K562 (cell line): ENCODE measurements at regions not wholly inside any gene's neighbourhood (a gene's known extent, or its start where the extent isn't known, plus 50 kb on each side); places are given as distances from the start of the nearest gene placed in this dataset.

ENCODE experiments used
- ATAC-seq: fragments of 200-7000 bp; cut with Tn5 transposase; 3 replicates; pipeline ENCODE4 v1.9.1; 2020; ENCODE audit warnings: moderate library complexity
- BruUV-seq: library from RNA; stranded (reverse); fragments of 400-500 nt; replicated peaks from 2 replicates; lab custom pipeline; 2021; lab: Mats Ljungman, UMichigan
- CTCF ChIA-PET: fragments of 300-600 bp; formaldehyde crosslinking; extraction: SDS; loops from one replicate; lab custom pipeline; 2021; ENCODE audit warnings: low intra/inter-chr PET ratio; lab: Yijun Ruan, JAX
- POLR2A ChIA-PET: fragments of 300-600, 350-650 bp; sonication (Branson Sonifier 250); formaldehyde crosslinking; extraction: SDS; loops from one replicate; lab custom pipeline; 2021; ENCODE audit warnings: antibody characterized with exemption, inconsistent platforms; lab: Yijun Ruan, JAX
- DNase-seq, 4 experiments: peaks; one replicate each; pipeline versions ENCODE4 v3.0.0 to v3.0.0-alpha.2; 2011 to 2018; ENCODE audit warnings: low spot score in 3 of 4, mixed read lengths in 3 of 4; ENCODE audit errors: extremely low read depth in 1 of 4
- FAIRE-seq: peaks from 2 replicates; lab custom pipeline; 2011; peaks lifted over from hg19 to GRCh38; lab: Jason Lieb, UNC
- H2AFZ ChIP-seq: 2 replicates; pipeline ENCODE4 v1.6.0; 2011; ENCODE audit warnings: low read depth, low read length, control low read depth, inconsistent platforms
- H3K27ac ChIP-seq: fragments of 200-600 bp; 3 replicates; pipeline ENCODE4 v1.8.0; 2011; ENCODE audit warnings: low read depth, mild to moderate bottlenecking, control low read depth, inconsistent platforms, low read length, moderate library complexity, mixed read lengths; ENCODE audit errors: extremely low read depth
- H3K27me3 ChIP-seq, 2 experiments: fragments of 300-600 bp in 1 of 2; 2 replicates in 1 of 2; 3 replicates in 1 of 2; pipeline versions ENCODE4 v1.6.0 to v1.8.0; 2011; ENCODE audit warnings: inconsistent platforms in 2 of 2, low read length in 2 of 2, mild to moderate bottlenecking in 1 of 2, mixed read lengths in 1 of 2, moderate library complexity in 1 of 2; ENCODE audit not compliant: control insufficient read depth in 2 of 2, insufficient read depth in 2 of 2
- H3K36me3 ChIP-seq: fragments of 300-600 bp; 3 replicates; pipeline ENCODE4 v1.8.0; 2011; ENCODE audit warnings: mild to moderate bottlenecking, low read length, inconsistent platforms; ENCODE audit not compliant: control insufficient read depth, insufficient read depth
- H3K4me1 ChIP-seq, 2 experiments: fragments of 200-600 bp in 1 of 2; replicated peaks in 1 of 2; 2 replicates in 1 of 2; 3 replicates in 1 of 2; pipeline versions ENCODE4 v1.5.1 to v1.8.0; 2011; ENCODE audit warnings: inconsistent platforms in 2 of 2, low read length in 2 of 2, mild to moderate bottlenecking in 1 of 2, mixed read lengths in 1 of 2, moderate library complexity in 1 of 2; ENCODE audit not compliant: control insufficient read depth in 2 of 2, insufficient read depth in 2 of 2
- H3K4me2 ChIP-seq: 2 replicates; pipeline ENCODE4 v1.6.1; 2011; ENCODE audit warnings: low read length, control low read depth, inconsistent platforms, mixed read lengths; ENCODE audit not compliant: insufficient read depth
- H3K4me3 ChIP-seq: fragments of 200-600 bp; sonication (generic), shearing (Covaris generic); 2 replicates; pipeline ENCODE4 v1.5.1; 2016; ENCODE audit warnings: control low read depth, inconsistent platforms
- H3K79me2 ChIP-seq: fragments of 200-600 bp; 3 replicates; pipeline ENCODE4 v1.8.0; 2011; ENCODE audit warnings: low read length, inconsistent platforms; ENCODE audit not compliant: control insufficient read depth, insufficient read depth
- H3K9ac ChIP-seq, 2 experiments: 2 replicates each; pipeline versions ENCODE4 v1.6.0 to v1.6.1; 2011; ENCODE audit warnings: low read depth in 2 of 2, low read length in 2 of 2, control low read depth in 1 of 2, inconsistent platforms in 1 of 2, mild to moderate bottlenecking in 1 of 2, mixed read lengths in 1 of 2; ENCODE audit not compliant: insufficient read depth in 1 of 2
- H3K9me1 ChIP-seq: one replicate; pipeline ENCODE4 v1.6.0; 2011; ENCODE audit warnings: inconsistent platforms, mild to moderate bottlenecking, low read length, moderate library complexity; ENCODE audit not compliant: control insufficient read depth, insufficient read depth
- H3K9me3 ChIP-seq: replicated peaks from 2 replicates; pipeline ENCODE4 v1.5.1; 2011; ENCODE audit warnings: low read depth, low read length, inconsistent platforms; ENCODE audit not compliant: control insufficient read depth, insufficient read depth
- H4K20me1 ChIP-seq: replicated peaks from 2 replicates; pipeline ENCODE4 v1.6.1; 2011; ENCODE audit warnings: low read length, inconsistent platforms, mixed read lengths; ENCODE audit not compliant: control insufficient read depth, insufficient read depth
- BACH1 ChIP-seq: fragments of 200-800 bp; sonication (Bioruptor generic); IDR thresholded peaks from 2 replicates; pipeline ENCODE4 v1.6.1; 2016; ENCODE audit warnings: missing genetic modification characterization, missing compliant biosample characterization
- BRCA1 ChIP-seq, 2 experiments: fragments of 450-650 bp in 1 of 2; sonication (generic) in 1 of 2; formaldehyde crosslinking in 1 of 2; IDR thresholded peaks; 2 replicates each; pipeline versions ENCODE4 v1.5.0 to v1.6.1; 2017 to 2020; ENCODE audit warnings: mild to moderate bottlenecking in 1 of 2, missing genetic modification reagents in 1 of 2
- ERF ChIP-seq: fragments of 450-650 bp; formaldehyde crosslinking; IDR thresholded peaks from 2 replicates; pipeline ENCODE4 v1.4.0; 2020; ENCODE audit warnings: mild to moderate bottlenecking, mixed read lengths
- MEF2D ChIP-seq: conservative IDR thresholded peaks from 2 replicates; pipeline ENCODE4 v1.6.1; 2016; ENCODE audit warnings: low read depth, missing genetic modification characterization, missing compliant biosample characterization
- NCOA2 ChIP-seq, 2 experiments: fragments of 450-650 bp; IDR thresholded peaks; 2 replicates each; pipeline ENCODE4 v1.6.1; 2018; ENCODE audit warnings: mild to moderate bottlenecking in 2 of 2, moderate library complexity in 1 of 2; ENCODE audit not compliant: partially characterized antibody in 2 of 2
- NFIC ChIP-seq: fragments of 450-650 bp; IDR thresholded peaks from 2 replicates; pipeline ENCODE4 v1.6.1; 2017; ENCODE audit warnings: mild to moderate bottlenecking, inconsistent platforms
- RBFOX2 ChIP-seq: fragments of 200-400 bp; formaldehyde crosslinking; IDR thresholded peaks from 2 replicates; pipeline ENCODE4 v1.6.1; 2017; ENCODE audit warnings: low read depth, mild to moderate bottlenecking, low read length, moderate library complexity
- RNF2 ChIP-seq: sonication (generic); IDR thresholded peaks from 2 replicates; pipeline ENCODE4 v1.6.1; 2016
- SMAD3 ChIP-seq: fragments of 450-650 bp; formaldehyde crosslinking; conservative IDR thresholded peaks from 2 replicates; pipeline ENCODE4 v1.4.0; 2020; ENCODE audit warnings: mild to moderate bottlenecking
- USF2 ChIP-seq: sonication (generic); formaldehyde crosslinking; IDR thresholded peaks from 2 replicates; pipeline ENCODE4 v1.5.0; 2020; ENCODE audit warnings: missing genetic modification reagents
- ZNF707 ChIP-seq: fragments of 250-450 bp; sonication (Bioruptor Pico); conservative IDR thresholded peaks from 2 replicates; pipeline ENCODE4 v1.8.0; 2022; ENCODE audit warnings: inconsistent platforms, mild to moderate bottlenecking, moderate library complexity
- ZNF717 ChIP-seq: fragments of 250-450 bp; sonication (Bioruptor Pico); IDR thresholded peaks from 2 replicates; pipeline ENCODE4 v1.5.0; 2021
- WGBS: fragments of 100-300 bp; shearing (Covaris generic); methylation state at CpG from one replicate; pipeline ENCODE4 v1.1.6; 2016; ENCODE audit warnings: low coverage, mixed read lengths; ENCODE audit not compliant: insufficient coverage; ENCODE audit errors: missing lambda C conversion rate; 5-methylcytosine and 5-hydroxymethylcytosine counted together
- in situ Hi-C: fragments of 300-500 bp; cut with MboI; formaldehyde crosslinking; loops from 4 replicates; pipeline ENCODE4 v1.15.0; 2018; ENCODE audit warnings: inconsistent platforms, mixed read lengths
- intact Hi-C: fragments of 100-400 bp; cut with micrococcal nuclease; formaldehyde crosslinking; loops from 2 replicates; pipeline ENCODE4 v1.14.2; 2022
- TF ChIP-seq, protein P1 (sequence below): sonication (generic); formaldehyde crosslinking; IDR thresholded peaks from 2 replicates; pipeline ENCODE4 v1.8.0; 2022; ENCODE audit warnings: missing genetic modification reagents, mild to moderate bottlenecking, borderline replicate concordance
- TF ChIP-seq, protein P2 (sequence below): fragments of 250-450 bp; sonication (Bioruptor Pico); IDR thresholded peaks from 2 replicates; pipeline ENCODE4 v1.8.0; 2022; ENCODE audit warnings: inconsistent platforms, mild to moderate bottlenecking, moderate library complexity, borderline replicate concordance
- TF ChIP-seq, protein P3 (sequence below): fragments of 450-650 bp; IDR thresholded peaks from 2 replicates; pipeline ENCODE4 v1.6.1; 2017; ENCODE audit warnings: antibody characterized with exemption, mild to moderate bottlenecking

DNA sequence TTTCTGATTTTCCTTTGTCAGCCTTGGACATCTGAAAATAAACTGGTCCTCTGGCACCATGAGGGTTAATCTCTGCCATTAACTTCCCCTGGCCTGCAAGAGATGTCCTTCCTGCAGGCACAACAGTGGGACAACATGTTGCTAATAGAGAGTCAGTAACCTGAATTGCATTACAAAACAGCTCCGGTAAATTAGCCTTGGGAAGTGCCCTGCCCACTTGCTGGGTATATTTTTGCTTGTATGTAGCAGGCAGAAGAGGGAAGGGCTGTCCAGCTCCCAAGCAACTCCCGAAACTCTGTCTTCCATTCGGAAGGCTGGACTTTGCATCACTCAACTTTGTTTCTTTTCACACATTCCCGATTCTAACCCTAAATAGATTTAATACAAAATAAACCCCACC lies 104.4 kb upstream of the ATP8B1 start:
- ChIA-PET CTCF (no interaction called here), POLR2A (no interaction called here)
- Histone ChIP-seq H3K4me1 (no peaks in the 10 kb centered on the region; a peak in 1 of 5 replicates), H2AFZ (no peak overlapping the region), H3K9me1 (no peaks in the 10 kb centered on the region), H3K27ac (no peak overlapping the region), H3K27me3 (peaks cover 0 to 10% of the 10 kb centered on the region in 2 experiments; a peak in 4 of 5 replicates), H3K4me3 (no peak overlapping the region), H3K9me3 (no peaks in the 10 kb centered on the region), H3K9ac (no peak overlapping the region), H3K4me2 (no peak overlapping the region), H3K79me2 (no peaks in the 10 kb centered on the region), H4K20me1 (no peaks in the 10 kb centered on the region), H3K36me3 (no peaks in the 10 kb centered on the region)
- intact Hi-C loops (no loop called here), in situ Hi-C loops (no loop called here)
- BruUV-seq, result no TSS peak
- no peak for FAIRE-seq
- WGBS, result 6% methylated on average over 4 of the region's 4 CpGs
- DNase-seq, result no peak
- no peak for ATAC-seq
- TF ChIP-seq ZNF717 (no peak), ERF (CRISPR knock-in tag) (no peak), BRCA1 (IDR thresholded peaks at IDR 0.05) (no peak), BRCA1 (CRISPR knock-in tag; IDR thresholded peaks at IDR 0.05) (no peak), MEF2D (tag) (no peak), RBFOX2 (no peak), ZNF707 (CRISPR knock-in tag) (no peak), NFIC (no peak), RNF2 (no peak), BACH1 (tag) (no peak), NCOA2 (IDR thresholded peaks at IDR 0.05; ENCODE audit: partially characterized antibody in 2 of 2) (no peak), SMAD3 (CRISPR knock-in tag) (no peak), USF2 (CRISPR knock-in tag) (no peak)
- TF ChIP-seq, protein P1, sequence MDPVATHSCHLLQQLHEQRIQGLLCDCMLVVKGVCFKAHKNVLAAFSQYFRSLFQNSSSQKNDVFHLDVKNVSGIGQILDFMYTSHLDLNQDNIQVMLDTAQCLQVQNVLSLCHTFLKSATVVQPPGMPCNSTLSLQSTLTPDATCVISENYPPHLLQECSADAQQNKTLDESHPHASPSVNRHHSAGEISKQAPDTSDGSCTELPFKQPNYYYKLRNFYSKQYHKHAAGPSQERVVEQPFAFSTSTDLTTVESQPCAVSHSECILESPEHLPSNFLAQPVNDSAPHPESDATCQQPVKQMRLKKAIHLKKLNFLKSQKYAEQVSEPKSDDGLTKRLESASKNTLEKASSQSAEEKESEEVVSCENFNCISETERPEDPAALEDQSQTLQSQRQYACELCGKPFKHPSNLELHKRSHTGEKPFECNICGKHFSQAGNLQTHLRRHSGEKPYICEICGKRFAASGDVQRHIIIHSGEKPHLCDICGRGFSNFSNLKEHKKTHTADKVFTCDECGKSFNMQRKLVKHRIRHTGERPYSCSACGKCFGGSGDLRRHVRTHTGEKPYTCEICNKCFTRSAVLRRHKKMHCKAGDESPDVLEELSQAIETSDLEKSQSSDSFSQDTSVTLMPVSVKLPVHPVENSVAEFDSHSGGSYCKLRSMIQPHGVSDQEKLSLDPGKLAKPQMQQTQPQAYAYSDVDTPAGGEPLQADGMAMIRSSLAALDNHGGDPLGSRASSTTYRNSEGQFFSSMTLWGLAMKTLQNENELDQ (CRISPR knock-in tag), result no peak
- TF ChIP-seq, protein P2, sequence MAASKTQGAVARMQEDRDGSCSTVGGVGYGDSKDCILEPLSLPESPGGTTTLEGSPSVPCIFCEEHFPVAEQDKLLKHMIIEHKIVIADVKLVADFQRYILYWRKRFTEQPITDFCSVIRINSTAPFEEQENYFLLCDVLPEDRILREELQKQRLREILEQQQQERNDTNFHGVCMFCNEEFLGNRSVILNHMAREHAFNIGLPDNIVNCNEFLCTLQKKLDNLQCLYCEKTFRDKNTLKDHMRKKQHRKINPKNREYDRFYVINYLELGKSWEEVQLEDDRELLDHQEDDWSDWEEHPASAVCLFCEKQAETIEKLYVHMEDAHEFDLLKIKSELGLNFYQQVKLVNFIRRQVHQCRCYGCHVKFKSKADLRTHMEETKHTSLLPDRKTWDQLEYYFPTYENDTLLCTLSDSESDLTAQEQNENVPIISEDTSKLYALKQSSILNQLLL, result no peak
- TF ChIP-seq, protein P3, sequence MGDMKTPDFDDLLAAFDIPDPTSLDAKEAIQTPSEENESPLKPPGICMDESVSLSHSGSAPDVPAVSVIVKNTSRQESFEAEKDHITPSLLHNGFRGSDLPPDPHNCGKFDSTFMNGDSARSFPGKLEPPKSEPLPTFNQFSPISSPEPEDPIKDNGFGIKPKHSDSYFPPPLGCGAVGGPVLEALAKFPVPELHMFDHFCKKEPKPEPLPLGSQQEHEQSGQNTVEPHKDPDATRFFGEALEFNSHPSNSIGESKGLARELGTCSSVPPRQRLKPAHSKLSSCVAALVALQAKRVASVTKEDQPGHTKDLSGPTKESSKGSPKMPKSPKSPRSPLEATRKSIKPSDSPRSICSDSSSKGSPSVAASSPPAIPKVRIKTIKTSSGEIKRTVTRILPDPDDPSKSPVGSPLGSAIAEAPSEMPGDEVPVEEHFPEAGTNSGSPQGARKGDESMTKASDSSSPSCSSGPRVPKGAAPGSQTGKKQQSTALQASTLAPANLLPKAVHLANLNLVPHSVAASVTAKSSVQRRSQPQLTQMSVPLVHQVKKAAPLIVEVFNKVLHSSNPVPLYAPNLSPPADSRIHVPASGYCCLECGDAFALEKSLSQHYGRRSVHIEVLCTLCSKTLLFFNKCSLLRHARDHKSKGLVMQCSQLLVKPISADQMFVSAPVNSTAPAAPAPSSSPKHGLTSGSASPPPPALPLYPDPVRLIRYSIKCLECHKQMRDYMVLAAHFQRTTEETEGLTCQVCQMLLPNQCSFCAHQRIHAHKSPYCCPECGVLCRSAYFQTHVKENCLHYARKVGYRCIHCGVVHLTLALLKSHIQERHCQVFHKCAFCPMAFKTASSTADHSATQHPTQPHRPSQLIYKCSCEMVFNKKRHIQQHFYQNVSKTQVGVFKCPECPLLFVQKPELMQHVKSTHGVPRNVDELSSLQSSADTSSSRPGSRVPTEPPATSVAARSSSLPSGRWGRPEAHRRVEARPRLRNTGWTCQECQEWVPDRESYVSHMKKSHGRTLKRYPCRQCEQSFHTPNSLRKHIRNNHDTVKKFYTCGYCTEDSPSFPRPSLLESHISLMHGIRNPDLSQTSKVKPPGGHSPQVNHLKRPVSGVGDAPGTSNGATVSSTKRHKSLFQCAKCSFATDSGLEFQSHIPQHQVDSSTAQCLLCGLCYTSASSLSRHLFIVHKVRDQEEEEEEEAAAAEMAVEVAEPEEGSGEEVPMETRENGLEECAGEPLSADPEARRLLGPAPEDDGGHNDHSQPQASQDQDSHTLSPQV, result no peak
